HG02610 (cell line): ENCODE measurements at regions not wholly inside any gene's neighbourhood (a gene's known extent, or its start where the extent isn't known, plus 50 kb on each side); places are given as distances from the start of the nearest gene placed in this dataset.

ENCODE experiments used
- ATAC-seq: cut with Tn5 transposase; IDR thresholded peaks from one replicate; pipeline ENCODE4 v1.9.1; 2021; ENCODE audit warnings: mild to moderate bottlenecking, moderate library complexity; ENCODE audit not compliant: unreplicated experiment

GRCh38 chr7:41633690-41634089, 69.2 kb downstream of the INHBA start:
- no peak for ATAC-seq

GRCh38 chr7:41630741-41631140, 72.1 kb downstream of the INHBA start:
- ATAC-seq, result peak; percentile 90

- no peak for ATAC-seq
These were observed 73.2 kb downstream of the INHBA start for GRCh38 chr7:41629711-41630111.

- ATAC-seq, result peak; percentile 41
These were observed 74.0 kb downstream of the INHBA start for GRCh38 chr7:41628901-41629300.

GRCh38 chr7:41627645-41628298, 75.1 kb downstream of the INHBA start:
- no peak for ATAC-seq

- no peak for ATAC-seq
These were observed 78.1 kb downstream of the INHBA start for GRCh38 chr7:41624818-41625217.

- no peak for ATAC-seq
These were observed 80.7 kb downstream of the INHBA start for GRCh38 chr7:41621953-41622831.

GRCh38 chr7:41617987-41618386, 84.9 kb downstream of the INHBA start:
- ATAC-seq, result no peak

GRCh38 chr7:41612798-41613197, 90.1 kb downstream of the INHBA start:
- ATAC-seq, result no peak

GRCh38 chr7:41612386-41612785, 90.5 kb downstream of the INHBA start:
- no peak for ATAC-seq

- ATAC-seq, result no peak
These were observed 94.4 kb downstream of the INHBA start for GRCh38 chr7:41608447-41608846.

GRCh38 chr7:41603985-41604384, 98.9 kb downstream of the INHBA start:
- no peak for ATAC-seq

- ATAC-seq, result no peak
These were observed 103.1 kb downstream of the INHBA start for GRCh38 chr7:41599760-41600159.

- no peak for ATAC-seq
These were observed 110.1 kb downstream of the INHBA start for GRCh38 chr7:41592794-41593193.

GRCh38 chr7:41592236-41592635, 110.7 kb downstream of the INHBA start:
- ATAC-seq, result no peak

- no peak for ATAC-seq
These were observed 111.9 kb downstream of the INHBA start for GRCh38 chr7:41590986-41591385.

GRCh38 chr7:41588341-41588740, 114.5 kb downstream of the INHBA start:
- ATAC-seq, result no peak

- no peak for ATAC-seq
These were observed 115.8 kb downstream of the INHBA start for GRCh38 chr7:41586931-41587640.

GRCh38 chr7:41584746-41585145, 118.1 kb downstream of the INHBA start:
- no peak for ATAC-seq

GRCh38 chr7:41582116-41582515, 120.8 kb downstream of the INHBA start:
- ATAC-seq, result no peak

GRCh38 chr7:41581041-41581440, 121.8 kb downstream of the INHBA start:
- no peak for ATAC-seq
